Testis (tissue), 2 donors: ENCODE measurements at regions not wholly inside any gene's neighbourhood (a gene's known extent, or its start where the extent isn't known, plus 50 kb on each side); places are given as distances from the start of the nearest gene placed in this dataset.

Experiments
- DNase-seq: peaks from one replicate; pipeline ENCODE4 v3.0.0-alpha.2; 2019
- H3K27ac ChIP-seq, 2 donors: fragments of 200-600 bp; sonication (generic); one replicate each; pipeline ENCODE4 v1.5.1; 2019
- H3K27me3 ChIP-seq: fragments of 200-600 bp; sonication (generic); one replicate; pipeline ENCODE4 v1.5.1; 2019
- H3K36me3 ChIP-seq: fragments of 200-600 bp; sonication (generic); one replicate; pipeline ENCODE4 v1.5.1; 2017; ENCODE audit warnings: low read depth; ENCODE audit errors: missing control alignments
- H3K4me1 ChIP-seq: fragments of 200-600 bp; sonication (generic); one replicate; pipeline ENCODE4 v1.5.1; 2019
- H3K4me3 ChIP-seq, 2 donors: fragments of 200-600 bp; sonication (generic); one replicate each; pipeline ENCODE4 v1.5.1; 2017 to 2019
- H3K9me3 ChIP-seq: fragments of 200-600 bp; sonication (generic); one replicate; pipeline ENCODE4 v1.5.1; 2017
- CTCF ChIP-seq, 3 experiments: fragments of 450-650 bp in 2 of 3; fragments of 200-600 bp in 1 of 3; sonication (generic) in 1 of 3; IDR thresholded peaks; one replicate each; pipeline ENCODE4 v1.5.1; 2016 to 2019; ENCODE audit warnings: antibody characterized with exemption in 3 of 3, mild to moderate bottlenecking in 2 of 3, moderate library complexity in 1 of 3
- POLR2A ChIP-seq: fragments of 450-650 bp; IDR thresholded peaks from one replicate; pipeline ENCODE4 v1.6.1; 2017; ENCODE audit warnings: antibody characterized with exemption, mild to moderate bottlenecking, moderate library complexity
- WGBS, 2 donors: methylation state at CpG; one replicate each; pipeline ENCODE4 v1.1.5; 2018; 5-methylcytosine and 5-hydroxymethylcytosine counted together
- intact Hi-C: fragments of 100-400 bp; cut with DNase I; formaldehyde crosslinking; loops from one replicate; pipeline ENCODE4 v1.15.1; 2023; ENCODE audit warnings: low total_unique reads

GRCh38 chr10:44552726-44553125 lies 167.8 kb upstream of the CXCL12 start:
- Histone ChIP-seq H3K4me1 (no peaks in the 10 kb centered on the region), H3K4me3 (no peak overlapping the region), H3K27me3 (no peaks in the 10 kb centered on the region), H3K9me3 (no peaks in the 10 kb centered on the region), H3K27ac (no peak overlapping the region), H3K36me3 (no peaks in the 10 kb centered on the region)
- no peak for DNase-seq
- intact Hi-C loops = no loop called here
- 81 to 88% methylated on average over 8 of the region's 8 CpGs for WGBS, 2 donors
- TF ChIP-seq CTCF (IDR thresholded peaks at IDR 0.05) (no peak), POLR2A (no peak)

- no peaks in the 10 kb centered on the region for H3K4me1 ChIP-seq
- no peak overlapping the region for H3K4me3 ChIP-seq
- H3K9me3 ChIP-seq = no peaks in the 10 kb centered on the region
- TF ChIP-seq POLR2A (no peak), CTCF (IDR thresholded peaks at IDR 0.05) (no peak)
- intact Hi-C loops = no loop called here
- 72 to 80% methylated on average over 7 of the region's 7 CpGs for WGBS, 2 donors
- H3K27ac ChIP-seq = no peak overlapping the region
- H3K36me3 ChIP-seq = no peaks in the 10 kb centered on the region
- no peaks in the 10 kb centered on the region for H3K27me3 ChIP-seq
- DNase-seq = no peak
These were observed 172.8 kb upstream of the CXCL12 start for GRCh38 chr10:44557596-44558191.

- Histone ChIP-seq H3K27me3 (no peaks in the 10 kb centered on the region), H3K4me3 (no peak overlapping the region), H3K4me1 (no peaks in the 10 kb centered on the region), H3K36me3 (no peaks in the 10 kb centered on the region), H3K27ac (no peak overlapping the region), H3K9me3 (no peaks in the 10 kb centered on the region)
- no peak for TF ChIP-seq POLR2A
- no peak for TF ChIP-seq CTCF (IDR thresholded peaks at IDR 0.05)
- DNase-seq = no peak
- intact Hi-C loops = no loop called here
These were observed 173.6 kb upstream of the CXCL12 start for GRCh38 chr10:44558521-44558920.

GRCh38 chr10:44564361-44564760 lies 179.5 kb upstream of the CXCL12 start:
- WGBS, 2 donors = 97 to 100% methylated on average over 1 of the region's 1 CpG
- peaks cover 1% of the 10 kb centered on the region for H3K4me1 ChIP-seq
- DNase-seq = no peak
- H3K4me3 ChIP-seq = no peak overlapping the region
- H3K27me3 ChIP-seq = no peaks in the 10 kb centered on the region
- intact Hi-C loops = no loop called here
- no peaks in the 10 kb centered on the region for H3K36me3 ChIP-seq
- no peak for TF ChIP-seq POLR2A
- no peak for TF ChIP-seq CTCF (IDR thresholded peaks at IDR 0.05)
- no peaks in the 10 kb centered on the region for H3K9me3 ChIP-seq
- no peak overlapping the region for H3K27ac ChIP-seq

GRCh38 chr10:44564790-44565189 lies 179.9 kb upstream of the CXCL12 start:
- WGBS, 2 donors = 75 to 97% methylated on average over 3 of the region's 3 CpGs
- DNase-seq = no peak
- Histone ChIP-seq H3K9me3 (no peaks in the 10 kb centered on the region), H3K36me3 (no peaks in the 10 kb centered on the region), H3K4me3 (no peak overlapping the region), H3K27ac (no peak overlapping the region), H3K4me1 (peaks cover 6% of the 10 kb centered on the region), H3K27me3 (no peaks in the 10 kb centered on the region)
- intact Hi-C loops = no loop called here
- no peak for TF ChIP-seq POLR2A
- no peak for TF ChIP-seq CTCF (IDR thresholded peaks at IDR 0.05)
